Keratinocyte (primary cell): ENCODE measurements at regions not wholly inside any gene's neighbourhood (a gene's known extent, or its start where the extent isn't known, plus 50 kb on each side); places are given as distances from the start of the nearest gene placed in this dataset.

Experiments used
- DNase-seq: peaks from one replicate; pipeline ENCODE4 v3.0.0-alpha.2; 2011; ENCODE audit warnings: low read depth, missing footprints, low spot score
- FAIRE-seq: peaks from 2 replicates; lab custom pipeline; 2011; peaks lifted over from hg19 to GRCh38; lab: Jason Lieb, UNC
- H2AFZ ChIP-seq: 2 replicates; pipeline ENCODE4 v1.6.0; 2012; ENCODE audit warnings: low read length, control low read depth, inconsistent platforms; ENCODE audit not compliant: control insufficient read depth
- H3K27ac ChIP-seq: 2 replicates; pipeline ENCODE4 v1.5.1; 2011; ENCODE audit warnings: low read length; ENCODE audit not compliant: control insufficient read depth, insufficient read depth
- H3K27me3 ChIP-seq: 3 replicates; pipeline ENCODE4 v1.6.0; 2011; ENCODE audit warnings: low read length; ENCODE audit not compliant: control insufficient read depth, insufficient read depth; ENCODE audit errors: extremely low read depth
- H3K36me3 ChIP-seq, 2 experiments: 2 replicates in 1 of 2; 3 replicates in 1 of 2; pipeline ENCODE4 v1.5.1; 2011; ENCODE audit warnings: low read length in 2 of 2, mild to moderate bottlenecking in 1 of 2; ENCODE audit not compliant: control insufficient read depth in 2 of 2, insufficient read depth in 2 of 2; ENCODE audit errors: extremely low read depth in 1 of 2
- H3K4me1 ChIP-seq: 3 replicates; pipeline ENCODE4 v1.5.1; 2011; ENCODE audit warnings: low read length; ENCODE audit not compliant: control insufficient read depth, insufficient read depth; ENCODE audit errors: extremely low read depth
- H3K4me2 ChIP-seq: 3 replicates; pipeline ENCODE4 v1.6.0; 2011; ENCODE audit warnings: low read depth, low read length; ENCODE audit not compliant: control insufficient read depth, insufficient read depth; ENCODE audit errors: extremely low read depth
- H3K4me3 ChIP-seq, 3 experiments: fragments of 200-600 bp in 1 of 3; sonication (generic) in 1 of 3; 2 replicates in 2 of 3; 3 replicates in 1 of 3; pipeline ENCODE4 v1.5.1; 2011 to 2016; ENCODE audit warnings: low read length in 3 of 3, mild to moderate bottlenecking in 3 of 3, control low read depth in 2 of 3, inconsistent platforms in 1 of 3, low read depth in 1 of 3, mixed read lengths in 1 of 3, mixed run types in 1 of 3, moderate library complexity in 1 of 3; ENCODE audit not compliant: control insufficient read depth in 2 of 3, insufficient read depth in 2 of 3; ENCODE audit errors: extremely low read depth in 1 of 3
- H3K79me2 ChIP-seq: 2 replicates; pipeline ENCODE4 v1.6.0; 2012; ENCODE audit warnings: low read length; ENCODE audit not compliant: control insufficient read depth, insufficient read depth
- H3K9ac ChIP-seq: 3 replicates; pipeline ENCODE4 v1.6.0; 2011; ENCODE audit warnings: low read length; ENCODE audit not compliant: control insufficient read depth, insufficient read depth; ENCODE audit errors: extremely low read depth
- H3K9me1 ChIP-seq: 3 replicates; pipeline ENCODE4 v1.6.0; 2011; ENCODE audit warnings: low read length; ENCODE audit not compliant: control insufficient read depth, insufficient read depth; ENCODE audit errors: extremely low read depth
- H3K9me3 ChIP-seq: 2 replicates; pipeline ENCODE4 v1.5.1; 2012; ENCODE audit warnings: low read depth, low read length; ENCODE audit not compliant: control insufficient read depth
- H4K20me1 ChIP-seq: 3 replicates; pipeline ENCODE4 v1.6.0; 2011; ENCODE audit warnings: low read length; ENCODE audit not compliant: control insufficient read depth, insufficient read depth; ENCODE audit errors: extremely low read depth
- EZH2 ChIP-seq: IDR thresholded peaks from one replicate; pipeline ENCODE4 v1.6.1; 2012; ENCODE audit warnings: inconsistent platforms, mild to moderate bottlenecking, low read length, moderate library complexity
- dilution Hi-C: fragments of 300-500 bp; cut with MboI; formaldehyde crosslinking; loops from one replicate; pipeline ENCODE4 v1.7.0; 2020; ENCODE audit warnings: low sequenced_read_pairs; ENCODE audit not compliant: extremely low pct_ligation_motif_present
- TF ChIP-seq, protein P1 (sequence below), 3 experiments: IDR thresholded peaks in 1 of 3; conservative IDR thresholded peaks in 1 of 3; optimal IDR thresholded peaks in 1 of 3; 2 replicates in 2 of 3; 3 replicates in 1 of 3; pipeline versions ENCODE3 to v1.5.1; 2011; ENCODE audit warnings: low read length in 3 of 3, mild to moderate bottlenecking in 3 of 3, moderate library complexity in 2 of 3, control low read depth in 1 of 3, inconsistent platforms in 1 of 3; ENCODE audit not compliant: insufficient read depth in 2 of 3; ENCODE audit errors: extremely low read depth in 1 of 3

DNA sequence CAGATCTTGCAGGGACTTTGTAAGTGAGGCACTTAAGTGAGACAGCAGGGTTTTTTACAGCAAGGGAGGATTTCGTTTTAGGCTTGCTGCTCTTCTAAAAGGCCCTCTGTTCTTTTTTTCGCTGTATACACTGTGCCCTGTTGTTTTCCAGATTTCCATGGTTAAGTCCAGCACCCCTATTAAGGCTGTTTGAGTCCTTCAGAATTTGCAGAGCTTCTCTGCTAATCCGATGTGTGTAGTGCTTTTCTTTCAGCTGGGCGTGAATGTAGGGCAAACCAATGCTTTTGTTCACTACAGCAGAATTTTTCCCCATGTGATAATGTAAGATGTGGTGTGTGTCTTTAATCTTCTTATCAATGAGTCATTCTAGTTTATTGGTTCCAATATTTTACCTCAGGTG is 200.5 kb upstream of the RREB1 start:
- FAIRE-seq: no peak
- dilution Hi-C loops: no loop called here
- H3K4me2 ChIP-seq: no peak overlapping the region

DNA sequence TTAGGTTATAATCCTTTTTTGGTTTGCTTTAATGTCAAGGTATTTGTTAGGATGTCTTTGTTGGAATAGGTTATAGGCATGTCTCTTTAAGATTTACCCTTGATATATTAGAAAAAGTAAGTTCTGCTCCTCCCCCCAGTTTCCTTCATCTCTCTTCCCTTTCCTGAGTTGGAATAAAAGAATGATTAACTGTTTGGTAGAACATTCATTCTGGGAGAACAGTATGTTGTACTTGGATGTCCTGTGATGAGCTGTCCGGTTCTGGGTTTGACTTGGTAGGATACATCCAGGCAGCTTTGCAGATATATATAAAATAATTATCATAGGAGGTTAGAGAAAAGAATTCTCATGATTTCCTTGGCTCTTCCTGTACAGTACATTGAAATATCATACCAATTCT is 199.6 kb upstream of the RREB1 start:
- dilution Hi-C loops: no loop called here
- no peak overlapping the region for H2AFZ ChIP-seq
- H3K36me3 ChIP-seq: no peaks in the 10 kb centered on the region

More for the DNA sequence above, 200.5 kb upstream of the RREB1 start:
- H3K79me2 ChIP-seq: no peaks in the 10 kb centered on the region
- DNase-seq: no peak
- H4K20me1 ChIP-seq: no peaks in the 10 kb centered on the region
- TF ChIP-seq, protein P1, sequence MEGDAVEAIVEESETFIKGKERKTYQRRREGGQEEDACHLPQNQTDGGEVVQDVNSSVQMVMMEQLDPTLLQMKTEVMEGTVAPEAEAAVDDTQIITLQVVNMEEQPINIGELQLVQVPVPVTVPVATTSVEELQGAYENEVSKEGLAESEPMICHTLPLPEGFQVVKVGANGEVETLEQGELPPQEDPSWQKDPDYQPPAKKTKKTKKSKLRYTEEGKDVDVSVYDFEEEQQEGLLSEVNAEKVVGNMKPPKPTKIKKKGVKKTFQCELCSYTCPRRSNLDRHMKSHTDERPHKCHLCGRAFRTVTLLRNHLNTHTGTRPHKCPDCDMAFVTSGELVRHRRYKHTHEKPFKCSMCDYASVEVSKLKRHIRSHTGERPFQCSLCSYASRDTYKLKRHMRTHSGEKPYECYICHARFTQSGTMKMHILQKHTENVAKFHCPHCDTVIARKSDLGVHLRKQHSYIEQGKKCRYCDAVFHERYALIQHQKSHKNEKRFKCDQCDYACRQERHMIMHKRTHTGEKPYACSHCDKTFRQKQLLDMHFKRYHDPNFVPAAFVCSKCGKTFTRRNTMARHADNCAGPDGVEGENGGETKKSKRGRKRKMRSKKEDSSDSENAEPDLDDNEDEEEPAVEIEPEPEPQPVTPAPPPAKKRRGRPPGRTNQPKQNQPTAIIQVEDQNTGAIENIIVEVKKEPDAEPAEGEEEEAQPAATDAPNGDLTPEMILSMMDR (optimal IDR thresholded peaks at IDR 0.05 in 1 of 3, IDR thresholded peaks at IDR 0.05 in 1 of 3, conservative IDR thresholded peaks at IDR 0.05 in 1 of 3; ENCODE audit: extremely low read depth in 1 of 3, insufficient read depth in 2 of 3, low read length in 3 of 3): no peak
- H3K36me3 ChIP-seq: no peaks in the 10 kb centered on the region
- H2AFZ ChIP-seq: no peak overlapping the region
- H3K4me1 ChIP-seq: peaks cover 3% of the 10 kb centered on the region
- H3K4me3 ChIP-seq: no peak overlapping the region
- H3K27ac ChIP-seq: no peak overlapping the region
- no peaks in the 10 kb centered on the region for H3K9me3 ChIP-seq
- H3K9ac ChIP-seq: no peak overlapping the region
- H3K9me1 ChIP-seq: no peaks in the 10 kb centered on the region
- no peaks in the 10 kb centered on the region for H3K27me3 ChIP-seq

More for the DNA sequence above, 199.6 kb upstream of the RREB1 start:
- no peak overlapping the region for H3K4me2 ChIP-seq
- DNase-seq (no peak), FAIRE-seq (no peak)
- no peaks in the 10 kb centered on the region for H4K20me1 ChIP-seq
- H3K27me3 ChIP-seq: no peaks in the 10 kb centered on the region
- H3K4me3 ChIP-seq: no peak overlapping the region
- no peaks in the 10 kb centered on the region for H3K79me2 ChIP-seq
- H3K27ac ChIP-seq: no peak overlapping the region
- H3K9ac ChIP-seq: no peak overlapping the region
- H3K4me1 ChIP-seq: peaks cover 3% of the 10 kb centered on the region
- H3K9me3 ChIP-seq: no peaks in the 10 kb centered on the region
- TF ChIP-seq EZH2: no peak
- TF ChIP-seq, protein P1 (optimal IDR thresholded peaks at IDR 0.05 in 1 of 3, IDR thresholded peaks at IDR 0.05 in 1 of 3, conservative IDR thresholded peaks at IDR 0.05 in 1 of 3; ENCODE audit: extremely low read depth in 1 of 3, insufficient read depth in 2 of 3, low read length in 3 of 3): no peak
- H3K9me1 ChIP-seq: no peaks in the 10 kb centered on the region
